Embryonic facial prominence (tissue), 1 donor: ENCODE measurements at regions not wholly inside any gene's neighbourhood (a gene's known extent, or its start where the extent isn't known, plus 50 kb on each side); places are given as distances from the start of the nearest gene placed in this dataset.

Source experiments
- DNase-seq: peaks from one replicate; pipeline ENCODE4 v3.0.0-alpha.2; 2016; ENCODE audit errors: extremely low spot score

GRCh38 chr9:129285979-129286772 is 108.1 kb upstream of the IER5L start:
- no peak for DNase-seq

- no peak for DNase-seq
Observed at GRCh38 chr9:129285382-129285781, 107.3 kb upstream of the IER5L start.

DNA sequence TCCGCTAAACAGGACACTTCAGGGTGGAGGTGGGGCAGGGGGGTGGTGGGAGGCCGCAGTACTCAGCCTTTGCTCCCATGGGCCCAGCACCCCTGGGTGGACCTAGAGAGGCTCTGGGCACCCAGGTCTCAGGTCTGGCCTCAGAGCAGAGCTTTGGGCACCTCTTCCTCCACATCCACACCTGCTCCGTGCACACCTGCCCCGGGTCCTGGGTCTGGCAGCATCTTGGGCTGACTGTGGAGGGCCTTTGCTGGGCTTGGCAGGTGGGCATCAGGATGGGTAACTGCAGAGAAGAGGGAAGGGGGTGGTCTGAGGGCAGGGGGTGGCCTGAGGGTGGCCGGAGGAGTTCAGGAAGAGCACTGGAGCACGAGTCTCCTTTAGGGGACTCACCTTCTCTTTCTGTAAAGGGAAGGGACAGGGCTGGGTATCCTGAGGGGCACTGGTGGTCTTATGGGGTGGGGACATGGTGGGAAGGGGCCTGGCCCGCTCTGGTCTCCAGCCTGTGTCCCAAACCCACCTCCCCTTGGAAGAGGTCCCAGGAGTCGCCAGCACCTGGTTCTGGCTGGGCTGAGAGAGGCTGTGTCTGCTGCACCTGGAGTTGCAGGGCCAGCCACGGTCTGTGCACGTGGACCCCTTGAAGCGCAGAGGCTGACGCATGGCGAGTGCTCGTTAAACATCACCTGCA is 106.7 kb upstream of the IER5L start:
- no peak for DNase-seq

DNA sequence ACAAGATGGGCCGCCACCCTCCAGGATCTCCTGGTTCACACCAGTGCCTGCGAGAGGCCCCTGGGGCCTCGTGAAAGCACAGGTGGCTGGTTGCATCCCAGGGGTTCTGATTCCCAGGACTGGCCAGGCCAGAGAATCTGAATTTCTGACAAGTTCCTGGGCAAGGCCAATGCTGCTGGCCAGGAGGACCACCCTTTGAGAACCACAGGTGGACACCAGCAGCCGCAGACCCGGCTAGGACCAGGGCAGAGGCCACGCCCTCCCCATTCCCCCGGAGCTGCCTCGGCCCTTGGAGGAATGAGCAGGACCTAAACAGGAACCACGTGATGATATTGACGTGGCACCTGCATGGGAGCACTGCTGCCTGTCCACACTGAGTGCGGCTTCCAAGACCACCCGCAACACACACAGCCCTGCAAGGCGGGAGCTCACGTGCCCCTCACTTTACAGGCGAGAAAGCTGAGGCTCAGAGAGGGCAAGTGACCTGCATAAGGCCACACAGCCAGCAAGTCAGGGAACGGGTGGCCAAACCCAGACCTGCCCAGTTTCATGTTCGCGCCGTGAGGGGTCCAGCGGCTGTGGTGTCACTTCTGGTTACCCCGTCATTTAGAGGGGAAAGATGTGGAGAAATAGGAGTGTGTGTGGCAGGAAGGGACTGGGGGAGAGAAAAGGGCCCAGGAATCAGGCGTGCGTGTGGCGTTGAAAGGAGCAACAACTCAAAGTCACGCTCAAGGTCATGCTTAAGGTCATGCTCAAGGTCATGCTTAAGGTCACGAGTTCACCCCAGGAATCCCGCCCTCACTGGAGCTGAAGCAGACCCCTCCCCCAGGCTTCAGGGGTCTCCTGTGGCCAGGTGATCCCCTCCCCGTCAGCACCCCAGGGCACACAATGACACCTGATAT is 105.9 kb upstream of the IER5L start:
- no peak for DNase-seq

- DNase-seq, result no peak
Observed at GRCh38 chr9:129283291-129283691, 105.2 kb upstream of the IER5L start.

- no peak for DNase-seq
Observed at GRCh38 chr9:129282731-129283211, 104.7 kb upstream of the IER5L start.

DNA sequence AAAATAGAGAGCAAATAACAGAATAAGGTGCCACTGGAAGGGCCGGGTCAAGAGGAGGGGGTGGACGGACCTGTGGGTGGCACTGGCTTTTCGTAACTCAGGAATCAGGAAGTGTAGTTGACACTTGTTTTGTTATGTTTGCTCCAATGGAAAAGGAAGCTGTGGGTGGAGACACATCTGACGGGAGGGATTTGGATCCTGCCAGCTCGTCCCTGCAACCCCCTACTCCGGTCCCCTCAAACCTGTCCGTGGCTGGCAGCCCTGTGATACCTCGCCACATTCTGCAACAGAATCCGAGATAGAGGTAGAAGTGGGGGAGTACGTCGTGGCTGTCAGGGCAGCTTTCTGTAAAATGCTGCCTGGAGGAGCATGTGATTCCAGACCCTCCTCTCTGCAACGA is 104.2 kb upstream of the IER5L start:
- DNase-seq, result no peak

DNA sequence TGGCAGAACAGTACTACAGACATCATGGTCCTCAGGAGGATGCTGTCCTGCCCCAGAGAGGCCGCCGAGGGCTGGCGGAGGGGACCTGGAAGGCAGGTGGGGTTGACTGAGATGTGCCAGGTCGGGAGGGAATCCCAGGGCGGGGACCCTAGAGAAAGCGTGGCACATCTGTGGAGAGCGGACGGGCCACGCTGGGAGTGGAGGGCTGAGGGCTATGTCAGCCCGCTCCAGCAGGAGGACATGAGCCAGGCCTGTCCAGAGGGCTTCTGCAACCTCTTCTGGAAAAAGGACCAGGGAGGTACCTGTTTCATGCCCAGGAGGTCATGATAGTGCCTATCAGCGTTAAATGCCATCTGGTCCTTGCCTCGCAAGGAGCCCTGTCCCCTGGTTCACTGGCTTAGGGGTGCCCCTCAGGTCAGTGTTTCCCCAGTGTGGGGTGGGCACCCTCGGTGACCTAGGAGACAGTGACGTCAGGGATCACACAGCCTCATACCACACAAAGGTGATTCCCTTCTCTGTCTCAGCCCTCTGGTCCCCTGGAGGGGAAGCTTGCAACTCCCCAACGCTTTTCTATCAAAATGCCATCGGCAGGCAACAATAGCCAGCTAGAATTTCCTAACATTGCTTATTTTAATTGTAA is 103.6 kb upstream of the IER5L start:
- DNase-seq, result no peak

GRCh38 chr9:129280623-129281271 is 102.7 kb upstream of the IER5L start:
- DNase-seq, result no peak

DNA sequence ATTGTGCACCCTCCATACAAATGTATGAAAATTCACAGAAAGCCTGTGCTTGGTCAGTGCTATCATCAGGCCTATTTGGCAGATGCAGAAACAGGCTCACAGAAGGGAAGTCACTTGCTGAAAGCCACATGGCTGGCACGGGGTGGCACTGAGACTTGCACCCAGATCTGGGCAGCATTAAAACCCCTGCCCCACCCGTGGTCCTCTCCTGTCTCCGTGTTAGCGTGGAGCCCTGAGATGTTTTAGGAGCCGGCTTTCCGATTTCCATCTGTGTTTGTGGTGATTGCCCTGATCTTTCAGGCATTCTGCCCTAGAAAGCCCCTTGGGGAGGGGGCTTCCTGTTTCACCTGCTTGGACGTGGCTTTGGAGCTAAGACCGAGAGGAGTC is 102.2 kb upstream of the IER5L start:
- no peak for DNase-seq

DNA sequence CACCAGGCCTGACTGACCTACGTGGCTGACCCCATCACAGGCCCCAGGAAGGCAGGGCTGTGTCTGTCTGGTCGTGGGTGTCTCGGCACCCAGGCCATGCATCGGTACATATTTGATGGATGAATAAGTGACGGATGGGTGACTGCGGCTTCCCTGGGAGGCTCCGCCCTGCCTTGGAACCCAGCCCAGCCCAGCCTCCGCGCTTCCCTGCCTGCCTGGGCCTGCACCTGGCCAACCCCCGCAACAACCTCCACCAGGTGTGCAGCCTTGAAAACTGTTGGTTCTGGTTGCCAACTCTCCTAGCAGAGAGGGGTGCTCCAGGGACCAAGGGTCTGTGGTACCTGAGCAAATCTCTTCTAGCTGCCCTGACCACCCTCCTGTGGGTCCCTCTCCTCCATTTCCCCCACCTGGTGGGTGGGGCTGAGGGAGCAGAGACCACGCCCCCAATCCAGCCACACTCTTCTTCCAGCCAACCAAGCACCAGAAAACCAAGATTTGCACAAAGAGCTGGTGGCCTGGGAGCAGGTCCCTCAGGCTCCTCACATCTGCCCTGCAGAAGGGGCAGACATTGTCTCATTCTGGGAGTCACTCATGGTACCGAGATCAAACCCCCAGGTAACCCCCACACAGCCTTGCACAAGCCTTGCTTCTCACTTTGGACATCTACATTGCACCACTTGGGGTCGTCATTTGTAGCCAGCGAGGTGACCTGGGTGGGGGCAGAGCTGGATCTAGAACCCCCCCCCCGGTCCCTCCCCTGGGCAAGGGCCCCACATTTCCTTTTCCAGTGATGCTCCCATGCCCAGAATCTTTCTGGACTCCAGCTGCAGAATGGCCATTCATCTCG is 100.6 kb upstream of the IER5L start:
- no peak for DNase-seq

GRCh38 chr9:129276486-129277230 is 98.6 kb upstream of the IER5L start:
- DNase-seq, result no peak

GRCh38 chr9:129275626-129276247 is 97.7 kb upstream of the IER5L start:
- no peak for DNase-seq

- no peak for DNase-seq
Observed at GRCh38 chr9:129273941-129274684, 96.1 kb upstream of the IER5L start.

GRCh38 chr9:129273136-129273895 is 95.3 kb upstream of the IER5L start:
- DNase-seq, result no peak

DNA sequence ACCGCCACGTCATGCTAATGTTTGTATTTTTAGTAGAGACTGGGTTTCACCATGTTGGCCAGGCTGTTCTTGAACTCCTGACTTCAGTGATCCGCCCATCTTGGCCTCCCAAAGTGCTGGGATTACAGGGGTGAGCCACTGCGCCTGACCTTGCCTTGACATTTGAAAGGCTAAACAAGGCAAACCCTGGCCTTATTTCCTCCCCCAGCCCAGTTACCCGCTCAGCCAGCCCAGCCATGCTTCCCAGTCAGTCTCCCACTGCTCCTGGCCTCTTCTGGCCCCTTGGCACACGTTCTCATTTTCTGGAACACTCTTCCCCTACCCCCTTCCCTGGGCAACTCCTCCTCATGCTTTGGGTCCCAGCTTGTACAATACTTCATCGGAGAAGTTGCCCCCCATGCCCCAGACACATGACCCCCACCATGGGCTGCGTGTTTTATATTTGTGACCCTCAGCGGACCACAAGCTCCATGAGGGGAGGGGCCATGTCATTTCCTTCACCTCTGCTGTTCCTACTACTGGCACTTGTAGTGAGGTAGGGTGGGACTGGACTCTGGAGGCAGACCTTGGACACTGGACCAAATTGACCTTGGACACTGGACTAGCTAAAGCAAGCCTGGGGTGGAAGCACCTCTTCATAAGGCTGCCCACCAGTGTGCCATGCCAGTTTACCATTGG is 94.4 kb upstream of the IER5L start:
- no peak for DNase-seq

- peak; percentile 9 for DNase-seq
Observed at GRCh38 chr9:129270903-129271431, 92.9 kb upstream of the IER5L start.
